Activated naive CD4-positive, alpha-beta T cell treated with anti-CD3 and anti-CD28 coated beads, Interleukin-2, amount 50 U/mL, for 72 hours (primary cell): ENCODE measurements at regions not wholly inside any gene's neighbourhood (a gene's known extent, or its start where the extent isn't known, plus 50 kb on each side); places are given as distances from the start of the nearest gene placed in this dataset.

Experiments
- ATAC-seq, 2 donors: fragments of 150-1000 bp; cut with Tn5 transposase; 2 replicates each; pipeline ENCODE4 v1.10.0; 2021; ENCODE audit warnings: mild to moderate bottlenecking in 2 of 2, moderate library complexity in 2 of 2
- DNase-seq, 2 donors: peaks; one replicate each; pipeline ENCODE4 v3.0.0; 2021 to 2022; ENCODE audit warnings: low spot score in 2 of 2
- H3K27ac Mint-ChIP-seq, 2 donors: one replicate each; pipeline ENCODE4 v1.8.0; 2022; ENCODE audit warnings: mild to moderate bottlenecking in 2 of 2, mixed read lengths in 2 of 2
- H3K36me3 Mint-ChIP-seq, 2 donors: one replicate each; pipeline ENCODE4 v1.8.0; 2022; ENCODE audit warnings: mixed read lengths in 2 of 2
- H3K9me3 Mint-ChIP-seq, 2 donors: one replicate each; pipeline ENCODE4 v1.8.0; 2022; ENCODE audit warnings: mixed read lengths in 2 of 2

GRCh38 chr19:28466107-28467045 lies 746.6 kb downstream of the UQCRFS1 start:
- ATAC-seq (peak in 1 of 2 donors; percentile 46), DNase-seq (peak in 1 of 2 donors; percentile 73)
- Mint-ChIP-seq H3K36me3 (no peaks in the 10 kb centered on the region), H3K27ac (no peak overlapping the region), H3K9me3 (no peaks in the 10 kb centered on the region)

GRCh38 chr19:28465371-28466086 lies 747.4 kb downstream of the UQCRFS1 start:
- Mint-ChIP-seq H3K9me3 (no peaks in the 10 kb centered on the region), H3K36me3 (no peaks in the 10 kb centered on the region), H3K27ac (peak overlapping the region in 1 of 2 donors; percentile 0)
- ATAC-seq (peak in 1 of 2 donors; percentile 9), DNase-seq (no peak)

GRCh38 chr19:28463493-28464053 lies 749.4 kb downstream of the UQCRFS1 start:
- H3K9me3 Mint-ChIP-seq: no peaks in the 10 kb centered on the region
- no peaks in the 10 kb centered on the region for H3K36me3 Mint-ChIP-seq
- DNase-seq: no peak
- no peak for ATAC-seq
- H3K27ac Mint-ChIP-seq: no peak overlapping the region

DNA sequence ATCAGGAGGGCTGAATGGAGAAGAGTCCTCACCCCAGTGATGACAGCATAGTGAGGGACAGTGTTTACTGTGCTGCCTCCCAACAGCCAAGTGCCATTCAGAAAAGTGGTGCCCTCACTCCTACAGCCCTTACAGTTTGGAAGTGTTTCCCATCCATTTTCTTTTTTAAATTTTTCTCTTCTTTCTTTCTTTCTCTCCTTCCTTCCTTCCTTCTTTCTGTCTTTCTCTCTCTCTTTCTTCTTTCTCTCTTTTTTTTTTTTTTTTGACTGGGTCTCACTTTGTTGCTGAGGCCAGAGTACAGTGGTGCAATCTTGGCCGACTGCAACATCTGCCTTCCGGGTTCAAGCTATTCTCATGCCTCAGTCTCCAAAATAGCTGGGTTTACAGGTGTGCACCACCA lies 755.3 kb downstream of the UQCRFS1 start:
- DNase-seq: no peak
- peaks cover 0 to 4% of the 10 kb centered on the region in 2 donors for H3K9me3 Mint-ChIP-seq
- H3K27ac Mint-ChIP-seq: no peak overlapping the region
- no peak for ATAC-seq
- no peaks in the 10 kb centered on the region for H3K36me3 Mint-ChIP-seq

- Mint-ChIP-seq H3K9me3 (peaks cover 0 to 4% of the 10 kb centered on the region in 2 donors), H3K36me3 (no peaks in the 10 kb centered on the region), H3K27ac (no peak overlapping the region)
- peak; percentile 59 to 73 for ATAC-seq
- no peak for DNase-seq
Observed at GRCh38 chr19:28456708-28457320, 756.1 kb downstream of the UQCRFS1 start.

GRCh38 chr19:28456252-28456651 lies 756.7 kb downstream of the UQCRFS1 start:
- H3K36me3 Mint-ChIP-seq: no peaks in the 10 kb centered on the region
- peaks cover 0 to 4% of the 10 kb centered on the region in 2 donors for H3K9me3 Mint-ChIP-seq
- peak in 1 of 2 donors; percentile 54 for ATAC-seq
- H3K27ac Mint-ChIP-seq: no peak overlapping the region
- DNase-seq: no peak

DNA sequence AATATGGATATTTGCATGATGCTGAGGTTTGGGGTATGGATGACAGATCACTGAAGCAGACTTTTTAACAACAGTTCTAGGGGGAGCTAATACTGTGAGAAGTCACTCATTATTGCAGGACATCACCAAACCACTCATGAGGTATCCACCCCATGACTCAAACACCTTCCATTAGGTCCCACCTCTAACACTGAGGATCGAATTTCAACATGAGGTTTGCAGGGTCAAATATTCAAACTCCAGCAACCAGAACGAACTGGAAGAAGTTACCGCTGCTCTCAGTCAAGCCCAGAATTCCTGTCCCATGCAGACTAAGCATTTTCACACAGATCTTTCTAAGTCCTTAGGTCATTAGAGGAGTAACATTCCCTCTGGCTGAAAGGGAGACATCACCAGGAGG lies 758.9 kb downstream of the UQCRFS1 start:
- ATAC-seq: no peak
- Mint-ChIP-seq H3K36me3 (no peaks in the 10 kb centered on the region), H3K9me3 (peaks cover 0 to 4% of the 10 kb centered on the region in 2 donors), H3K27ac (no peak overlapping the region)
- DNase-seq: no peak

GRCh38 chr19:28453420-28453819 lies 759.5 kb downstream of the UQCRFS1 start:
- DNase-seq (no peak), ATAC-seq (no peak)
- Mint-ChIP-seq H3K27ac (no peak overlapping the region), H3K9me3 (peaks cover 0 to 4% of the 10 kb centered on the region in 2 donors), H3K36me3 (no peaks in the 10 kb centered on the region)

- DNase-seq (no peak), ATAC-seq (no peak)
- Mint-ChIP-seq H3K9me3 (peaks cover 0 to 4% of the 10 kb centered on the region in 2 donors), H3K36me3 (peaks cover 0 to 5% of the 10 kb centered on the region in 2 donors), H3K27ac (no peak overlapping the region)
Observed at GRCh38 chr19:28449803-28450202, 763.1 kb downstream of the UQCRFS1 start.

DNA sequence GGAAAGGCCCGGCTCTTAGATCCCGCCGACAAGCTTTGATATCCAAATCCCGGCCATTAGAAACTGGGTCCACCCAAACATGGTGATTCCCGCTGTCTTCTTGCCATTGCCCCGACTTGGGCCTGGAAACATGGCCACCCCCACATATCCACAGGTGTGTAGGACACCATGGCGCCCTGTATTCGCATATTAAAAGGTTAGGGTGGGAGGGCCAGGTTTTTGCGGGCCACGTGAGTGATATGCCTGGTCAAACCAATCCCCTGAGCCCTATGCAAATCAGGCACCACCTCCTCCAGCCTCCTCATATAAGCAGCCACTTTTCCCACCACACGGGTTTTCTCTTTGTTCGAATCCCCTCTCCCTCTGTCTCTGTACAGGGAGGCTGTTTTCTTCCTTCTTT lies 766.4 kb downstream of the UQCRFS1 start:
- ATAC-seq (no peak), DNase-seq (no peak)
- no peaks in the 10 kb centered on the region for H3K9me3 Mint-ChIP-seq
- H3K36me3 Mint-ChIP-seq: peaks cover 0 to 5% of the 10 kb centered on the region in 2 donors
- H3K27ac Mint-ChIP-seq: no peak overlapping the region

- Mint-ChIP-seq H3K27ac (no peak overlapping the region), H3K36me3 (peaks cover 0 to 5% of the 10 kb centered on the region in 2 donors), H3K9me3 (no peaks in the 10 kb centered on the region)
- DNase-seq (no peak), ATAC-seq (no peak)
Observed at GRCh38 chr19:28445826-28446225, 767.1 kb downstream of the UQCRFS1 start.

DNA sequence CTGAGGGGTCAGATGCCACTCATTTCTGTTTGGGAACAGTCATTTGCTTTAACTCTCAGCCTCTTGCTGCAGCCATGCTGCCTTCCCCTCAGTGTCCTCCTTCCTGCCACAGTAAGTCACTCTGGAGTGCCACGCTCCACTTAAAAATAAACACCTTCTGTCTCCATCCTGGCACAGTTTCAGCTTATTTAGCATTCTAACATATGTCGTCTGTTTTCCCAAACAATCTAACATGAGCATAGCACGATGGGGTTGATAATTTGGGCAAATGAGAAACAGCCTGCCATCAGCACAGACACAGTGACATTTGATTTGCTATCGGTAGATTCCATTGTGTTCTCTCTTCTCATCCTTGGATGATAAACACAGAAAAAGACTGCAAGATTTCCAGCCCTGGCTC lies 768.6 kb downstream of the UQCRFS1 start:
- Mint-ChIP-seq H3K27ac (no peak overlapping the region), H3K36me3 (peaks cover 0 to 5% of the 10 kb centered on the region in 2 donors), H3K9me3 (no peaks in the 10 kb centered on the region)
- DNase-seq (no peak), ATAC-seq (no peak)

- Mint-ChIP-seq H3K9me3 (no peaks in the 10 kb centered on the region), H3K36me3 (peaks cover 0 to 5% of the 10 kb centered on the region in 2 donors)
Observed at GRCh38 chr19:28443361-28443760, 769.6 kb downstream of the UQCRFS1 start.

GRCh38 chr19:28437390-28438346 lies 775.3 kb downstream of the UQCRFS1 start:
- no peak for DNase-seq
- no peak for ATAC-seq
- Mint-ChIP-seq H3K9me3 (peaks cover 8 to 12% of the 10 kb centered on the region in 2 donors), H3K36me3 (peaks cover 0 to 14% of the 10 kb centered on the region in 2 donors), H3K27ac (no peak overlapping the region)

More at GRCh38 chr19:28443361-28443760, 769.6 kb downstream of the UQCRFS1 start:
- ATAC-seq (no peak), DNase-seq (no peak)
- H3K27ac Mint-ChIP-seq: no peak overlapping the region

GRCh38 chr19:28436320-28436719 lies 776.6 kb downstream of the UQCRFS1 start:
- peaks cover 0 to 22% of the 10 kb centered on the region in 2 donors for H3K36me3 Mint-ChIP-seq
- DNase-seq: no peak
- peaks cover 20 to 23% of the 10 kb centered on the region in 2 donors for H3K9me3 Mint-ChIP-seq
- H3K27ac Mint-ChIP-seq: no peak overlapping the region
- ATAC-seq: no peak
